HFF-Myc (cell line): ENCODE measurements at regions not wholly inside any gene's neighbourhood (a gene's known extent, or its start where the extent isn't known, plus 50 kb on each side); places are given as distances from the start of the nearest gene placed in this dataset.
A peak's percentile ranks its signal among the peaks of the same experiment; 100 is the strongest.

Experiments
- DNase-seq: peaks from one replicate; pipeline ENCODE4 v3.0.0-alpha.2; 2011; ENCODE audit warnings: low read depth; ENCODE audit errors: extremely low read depth
- H3K4me3 ChIP-seq: replicated peaks from 2 replicates; pipeline ENCODE4 v1.5.1; 2011; ENCODE audit warnings: low read depth, mild to moderate bottlenecking, control low read depth, low read length
- CTCF ChIP-seq: IDR thresholded peaks from 2 replicates; pipeline ENCODE4 v1.5.1; 2012; ENCODE audit warnings: mild to moderate bottlenecking, low read depth, low read length, control low read depth; ENCODE audit errors: missing control alignments

GRCh38 chr16:85541980-85542900, 70.9 kb upstream of the GSE1 start:
- no peak for TF ChIP-seq CTCF
- no peak overlapping the region for H3K4me3 ChIP-seq
- DNase-seq: no peak

DNA sequence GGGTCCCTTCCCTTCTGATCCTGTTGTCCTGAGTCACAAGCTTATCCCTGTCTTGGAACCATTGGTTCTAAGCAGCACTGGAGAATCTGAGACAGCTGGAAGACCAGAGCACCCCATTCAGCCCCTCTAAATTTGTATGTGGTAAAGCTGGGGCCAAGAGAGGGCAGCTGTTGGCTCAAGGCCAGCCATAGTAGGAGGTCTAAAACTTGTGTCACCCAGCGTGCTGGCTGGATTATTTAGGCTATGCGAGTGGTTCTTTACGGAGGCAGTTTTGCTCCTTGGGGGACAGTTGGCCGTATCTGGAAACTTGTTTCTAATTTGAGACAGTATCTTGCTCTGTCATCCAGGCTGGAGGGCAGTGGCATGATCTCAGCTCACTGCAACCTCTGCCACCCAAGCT, 69.6 kb upstream of the GSE1 start:
- H3K4me3 ChIP-seq: no peak overlapping the region
- no peak for TF ChIP-seq CTCF
- DNase-seq: no peak

- no peak for DNase-seq
- TF ChIP-seq CTCF: no peak
- H3K4me3 ChIP-seq: no peak overlapping the region
Observed at GRCh38 chr16:85544016-85544415, 69.1 kb upstream of the GSE1 start.

DNA sequence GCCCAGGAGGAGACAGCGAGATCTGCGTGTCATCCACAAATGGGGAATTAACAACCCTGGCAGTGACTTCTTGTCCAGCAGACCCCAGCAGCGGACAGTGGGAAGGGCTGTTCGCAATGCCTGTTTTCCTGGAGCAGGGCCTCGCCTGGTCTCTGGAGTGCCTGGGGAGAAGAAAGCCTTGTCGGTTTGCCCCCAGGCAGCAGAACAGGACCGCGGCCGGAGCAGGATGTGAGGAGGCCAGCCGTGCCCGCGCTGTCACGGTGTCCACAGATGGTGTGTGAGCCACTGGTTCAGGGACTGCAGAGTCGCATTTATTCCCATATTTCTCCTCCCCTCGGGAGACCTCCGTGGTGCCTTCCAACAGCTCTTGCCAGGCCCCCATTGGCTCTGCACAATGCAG, 68.5 kb upstream of the GSE1 start:
- DNase-seq: no peak

GRCh38 chr16:85545227-85545818, 67.8 kb upstream of the GSE1 start:
- TF ChIP-seq CTCF: no peak
- H3K4me3 ChIP-seq: no peak overlapping the region

More for the DNA sequence above, 68.5 kb upstream of the GSE1 start:
- no peak for TF ChIP-seq CTCF
- no peak overlapping the region for H3K4me3 ChIP-seq

GRCh38 chr16:85546585-85547447, 66.3 kb upstream of the GSE1 start:
- peak; percentile 17 for TF ChIP-seq CTCF
- no peak overlapping the region for H3K4me3 ChIP-seq
- DNase-seq: no peak

More at GRCh38 chr16:85545227-85545818, 67.8 kb upstream of the GSE1 start:
- DNase-seq: no peak
